WERI-Rb-1 (cell line): ENCODE measurements at regions not wholly inside any gene's neighbourhood (a gene's known extent, or its start where the extent isn't known, plus 50 kb on each side); places are given as distances from the start of the nearest gene placed in this dataset.

Experiments used
- DNase-seq: peaks from one replicate; pipeline ENCODE4 v3.0.0-alpha.2; 2020
- H3K27ac ChIP-seq: fragments of 250-450 bp; sonication (Bioruptor Pico); 2 replicates; pipeline ENCODE4 v1.5.1; 2020; ENCODE audit warnings: mild to moderate bottlenecking, moderate library complexity
- H3K27me3 ChIP-seq: fragments of 250-450 bp; sonication (Bioruptor Pico); 2 replicates; pipeline ENCODE4 v1.5.1; 2021; ENCODE audit warnings: mild to moderate bottlenecking, low read depth, moderate library complexity; ENCODE audit not compliant: insufficient read depth, severe bottlenecking
- H3K36me3 ChIP-seq: fragments of 250-450 bp; sonication (Bioruptor Pico); 2 replicates; pipeline ENCODE4 v1.5.1; 2020; ENCODE audit warnings: mild to moderate bottlenecking, moderate library complexity
- H3K4me3 ChIP-seq: 2 replicates; pipeline ENCODE4 v1.5.1; 2011; ENCODE audit warnings: low read depth, mild to moderate bottlenecking, control low read depth, low read length
- H3K9me3 ChIP-seq: fragments of 250-450 bp; sonication (Bioruptor Pico); 2 replicates; pipeline ENCODE4 v1.5.1; 2021; ENCODE audit warnings: mild to moderate bottlenecking, moderate library complexity; ENCODE audit not compliant: severe bottlenecking
- CTCF ChIP-seq: IDR thresholded peaks from 2 replicates; pipeline ENCODE4 v1.5.1; 2011; ENCODE audit warnings: low read depth, mild to moderate bottlenecking, control low read depth, inconsistent platforms, low read length

GRCh38 chr18:24831871-24832665 is 371.6 kb downstream of the HRH4 start:
- peak; percentile 51 for DNase-seq
- no peak for TF ChIP-seq CTCF
- H3K4me3 ChIP-seq = no peak overlapping the region
- no peaks in the 10 kb centered on the region for H3K36me3 ChIP-seq
- H3K9me3 ChIP-seq = no peaks in the 10 kb centered on the region
- H3K27ac ChIP-seq = no peak overlapping the region
- no peaks in the 10 kb centered on the region for H3K27me3 ChIP-seq

GRCh38 chr18:24835751-24836150 is 375.3 kb downstream of the HRH4 start:
- Histone ChIP-seq H3K4me3 (no peak overlapping the region), H3K36me3 (no peaks in the 10 kb centered on the region), H3K27ac (no peak overlapping the region), H3K27me3 (no peaks in the 10 kb centered on the region), H3K9me3 (no peaks in the 10 kb centered on the region)
- DNase-seq = no peak
- no peak for TF ChIP-seq CTCF

GRCh38 chr18:24837066-24837465 is 376.6 kb downstream of the HRH4 start:
- no peak for TF ChIP-seq CTCF
- no peaks in the 10 kb centered on the region for H3K9me3 ChIP-seq

GRCh38 chr18:24840051-24840450 is 379.6 kb downstream of the HRH4 start:
- no peak for DNase-seq
- H3K4me3 ChIP-seq = no peak overlapping the region
- H3K9me3 ChIP-seq = no peaks in the 10 kb centered on the region
- H3K36me3 ChIP-seq = no peaks in the 10 kb centered on the region
- TF ChIP-seq CTCF = no peak
- H3K27me3 ChIP-seq = no peaks in the 10 kb centered on the region
- H3K27ac ChIP-seq = no peak overlapping the region

More at GRCh38 chr18:24837066-24837465, 376.6 kb downstream of the HRH4 start:
- H3K36me3 ChIP-seq = no peaks in the 10 kb centered on the region
- no peak overlapping the region for H3K27ac ChIP-seq
- no peak for DNase-seq
- no peak overlapping the region for H3K4me3 ChIP-seq
- H3K27me3 ChIP-seq = no peaks in the 10 kb centered on the region

- Histone ChIP-seq H3K36me3 (no peaks in the 10 kb centered on the region), H3K27ac (no peak overlapping the region), H3K9me3 (no peaks in the 10 kb centered on the region), H3K4me3 (no peak overlapping the region), H3K27me3 (no peaks in the 10 kb centered on the region)
- DNase-seq = no peak
- TF ChIP-seq CTCF = no peak
These were observed 380.2 kb downstream of the HRH4 start for GRCh38 chr18:24840640-24841039.

GRCh38 chr18:24841536-24841935 is 381.1 kb downstream of the HRH4 start:
- H3K36me3 ChIP-seq = no peaks in the 10 kb centered on the region
- H3K27ac ChIP-seq = no peak overlapping the region
- H3K27me3 ChIP-seq = peaks cover 3% of the 10 kb centered on the region
- TF ChIP-seq CTCF = no peak
- H3K9me3 ChIP-seq = no peaks in the 10 kb centered on the region
- DNase-seq = no peak
- no peak overlapping the region for H3K4me3 ChIP-seq
